GM23338 (cell line): ENCODE measurements at regions not wholly inside any gene's neighbourhood (a gene's known extent, or its start where the extent isn't known, plus 50 kb on each side); places are given as distances from the start of the nearest gene placed in this dataset.

Source experiments
- EZH2 ChIP-seq: fragments of 200-600 bp; sonication (generic); IDR thresholded peaks from one replicate; pipeline ENCODE4 v1.8.0; 2017; ENCODE audit warnings: antibody characterized with exemption, mild to moderate bottlenecking, low read depth; ENCODE audit not compliant: unreplicated experiment
- EZH2phosphoT487 ChIP-seq: fragments of 200-600 bp; sonication (generic); IDR thresholded peaks from one replicate; pipeline ENCODE4 v1.8.1; 2018; ENCODE audit warnings: antibody characterized with exemption; ENCODE audit not compliant: unreplicated experiment
- STAT1 ChIP-seq: IDR thresholded peaks from one replicate; pipeline ENCODE4 v1.6.1; 2016; ENCODE audit warnings: antibody characterized with exemption; ENCODE audit not compliant: unreplicated experiment
- ZNF331 ChIP-seq: fragments of 250-450 bp; sonication (Bioruptor Pico); IDR thresholded peaks from 2 replicates; pipeline ENCODE4 v1.5.0; 2020; ENCODE audit warnings: low read depth, mild to moderate bottlenecking, moderate library complexity
- TF ChIP-seq, protein P1 (sequence below), 2 experiments: fragments of 200-600 bp in 1 of 2; sonication (generic) in 1 of 2; conservative IDR thresholded peaks; 2 replicates each; pipeline versions ENCODE4 v1.5.1 to v1.6.1; 2016 to 2017; ENCODE audit warnings: antibody characterized with exemption in 2 of 2, low read depth in 2 of 2, mild to moderate bottlenecking in 2 of 2, moderate library complexity in 1 of 2

DNA sequence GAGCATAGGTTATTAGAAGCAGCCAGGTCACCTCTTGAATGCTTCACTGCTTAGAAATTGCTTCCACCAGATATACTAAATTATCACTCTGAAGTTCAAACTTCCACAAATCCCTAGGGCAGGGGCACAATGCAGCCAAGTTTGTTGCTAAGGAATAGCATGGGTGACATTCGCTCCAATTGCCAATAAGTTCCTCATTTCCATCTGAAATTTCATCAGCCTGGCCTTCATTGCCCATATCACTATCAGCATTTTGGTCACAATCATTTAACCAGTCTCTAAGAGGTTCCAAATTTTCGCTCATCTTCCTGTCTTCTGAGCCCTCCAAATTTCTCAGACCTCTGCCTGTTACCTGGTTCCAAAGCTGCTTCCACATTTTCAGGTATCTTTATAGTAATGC is 356.1 kb downstream of the DAD1 start:
- TF ChIP-seq ZNF331 (CRISPR knock-in tag), result no peak
- TF ChIP-seq, protein P1, sequence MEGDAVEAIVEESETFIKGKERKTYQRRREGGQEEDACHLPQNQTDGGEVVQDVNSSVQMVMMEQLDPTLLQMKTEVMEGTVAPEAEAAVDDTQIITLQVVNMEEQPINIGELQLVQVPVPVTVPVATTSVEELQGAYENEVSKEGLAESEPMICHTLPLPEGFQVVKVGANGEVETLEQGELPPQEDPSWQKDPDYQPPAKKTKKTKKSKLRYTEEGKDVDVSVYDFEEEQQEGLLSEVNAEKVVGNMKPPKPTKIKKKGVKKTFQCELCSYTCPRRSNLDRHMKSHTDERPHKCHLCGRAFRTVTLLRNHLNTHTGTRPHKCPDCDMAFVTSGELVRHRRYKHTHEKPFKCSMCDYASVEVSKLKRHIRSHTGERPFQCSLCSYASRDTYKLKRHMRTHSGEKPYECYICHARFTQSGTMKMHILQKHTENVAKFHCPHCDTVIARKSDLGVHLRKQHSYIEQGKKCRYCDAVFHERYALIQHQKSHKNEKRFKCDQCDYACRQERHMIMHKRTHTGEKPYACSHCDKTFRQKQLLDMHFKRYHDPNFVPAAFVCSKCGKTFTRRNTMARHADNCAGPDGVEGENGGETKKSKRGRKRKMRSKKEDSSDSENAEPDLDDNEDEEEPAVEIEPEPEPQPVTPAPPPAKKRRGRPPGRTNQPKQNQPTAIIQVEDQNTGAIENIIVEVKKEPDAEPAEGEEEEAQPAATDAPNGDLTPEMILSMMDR (conservative IDR thresholded peaks at IDR 0.05; ENCODE audit: low read depth in 2 of 2), result no peak
- no peak for TF ChIP-seq EZH2phosphoT487
- TF ChIP-seq EZH2, result no peak
- TF ChIP-seq STAT1, result no peak
